A549 (cell line): ENCODE measurements at regions not wholly inside any gene's neighbourhood (a gene's known extent, or its start where the extent isn't known, plus 50 kb on each side); places are given as distances from the start of the nearest gene placed in this dataset.

Experiments
- ATAC-seq, 2 experiments: fragments of 200-7000 bp in 1 of 2; fragments of >200 bp in 1 of 2; cut with Nextera tagmentation in 1 of 2; cut with Tn5 transposase in 1 of 2; 3 replicates each; pipeline versions ENCODE4 v1.8.0 to v1.9.1; 2018 to 2020; ENCODE audit warnings: mild to moderate bottlenecking in 1 of 2, moderate library complexity in 1 of 2
- CTCF ChIA-PET: fragments of 300-600 bp; sonication (Branson Sonifier 250); formaldehyde crosslinking; extraction: SDS; loops from one replicate; lab custom pipeline; 2021; ENCODE audit warnings: antibody characterized with exemption, inconsistent platforms; lab: Yijun Ruan, JAX
- POLR2A ChIA-PET: fragments of 350-600 bp; formaldehyde crosslinking; extraction: SDS; loops from one replicate; lab custom pipeline; 2021; ENCODE audit warnings: antibody characterized with exemption, inconsistent platforms; lab: Yijun Ruan, JAX
- DNase-seq, 2 experiments: peaks; one replicate each; pipeline versions ENCODE4 v3.0.0 to v3.0.0-alpha.2; 2011 to 2016; ENCODE audit warnings: low read depth in 1 of 2, low spot score in 1 of 2
- FAIRE-seq: peaks from 2 replicates; lab custom pipeline; 2011; peaks lifted over from hg19 to GRCh38; lab: Jason Lieb, UNC
- H3K27ac ChIP-seq, 2 experiments: fragments of >200 bp; sonication (Bioruptor Twin); formaldehyde crosslinking; 3 replicates each; pipeline ENCODE4 v1.5.1; 2016 to 2017
- H3K4me1 ChIP-seq: fragments of >200 bp; sonication (Bioruptor Twin); formaldehyde crosslinking; 3 replicates; pipeline ENCODE4 v1.6.1; 2016
- H3K4me2 ChIP-seq: fragments of >200 bp; sonication (Bioruptor Twin); formaldehyde crosslinking; 3 replicates; pipeline ENCODE4 v1.6.1; 2016
- H3K4me3 ChIP-seq: fragments of >200 bp; sonication (Bioruptor Twin); formaldehyde crosslinking; 3 replicates; pipeline ENCODE4 v1.5.1; 2016
- H3K9me3 ChIP-seq: fragments of >200 bp; sonication (Bioruptor Twin); formaldehyde crosslinking; 3 replicates; pipeline ENCODE4 v1.6.1; 2016
- BCL3 ChIP-seq: fragments of >200 bp; sonication (Bioruptor Twin); formaldehyde crosslinking; IDR thresholded peaks from 3 replicates; pipeline ENCODE4 v1.6.1; 2016
- CHD2 ChIP-seq: fragments of 150-350 bp; IDR thresholded peaks from 2 replicates; pipeline ENCODE4 v1.6.1; 2014; ENCODE audit warnings: low read length; ENCODE audit not compliant: partially characterized antibody
- CTCF ChIP-seq: fragments of >200 bp; sonication (Bioruptor Twin); formaldehyde crosslinking; IDR thresholded peaks from 3 replicates; pipeline ENCODE4 v1.5.1; 2016
- E2F6 ChIP-seq: IDR thresholded peaks from 2 replicates; pipeline ENCODE4 v1.6.1; 2012; ENCODE audit warnings: low read depth, borderline replicate concordance
- EP300 ChIP-seq, 2 experiments: fragments of >200 bp; sonication (Bioruptor Twin); formaldehyde crosslinking; IDR thresholded peaks; 2 replicates in 1 of 2; 3 replicates in 1 of 2; pipeline ENCODE4 v1.6.1; 2016 to 2017
- ESRRA ChIP-seq: fragments of 150-350 bp; IDR thresholded peaks from 2 replicates; pipeline ENCODE4 v1.6.1; 2014; ENCODE audit warnings: mild to moderate bottlenecking, low read length, borderline replicate concordance
- GATA3 ChIP-seq: IDR thresholded peaks from 2 replicates; pipeline ENCODE4 v1.6.1; 2012; ENCODE audit warnings: borderline replicate concordance
- HDAC2 ChIP-seq: fragments of 200-600 bp; sonication (generic); IDR thresholded peaks from 2 replicates; pipeline ENCODE4 v1.6.1; 2016
- HES2 ChIP-seq: fragments of >200 bp; sonication (Bioruptor Twin); formaldehyde crosslinking; IDR thresholded peaks from 2 replicates; pipeline ENCODE4 v1.6.1; 2016
- HEYL ChIP-seq: fragments of 250-450 bp; sonication (Bioruptor Pico); IDR thresholded peaks from 2 replicates; pipeline ENCODE4 v1.8.0; 2021; ENCODE audit warnings: mild to moderate bottlenecking, moderate library complexity
- HMGXB4 ChIP-seq: fragments of 250-450 bp; sonication (Bioruptor Pico); IDR thresholded peaks from 2 replicates; pipeline ENCODE4 v1.5.0; 2021; ENCODE audit warnings: mild to moderate bottlenecking, moderate library complexity, borderline replicate concordance
- HOXA7 ChIP-seq: fragments of 250-450 bp; sonication (Bioruptor Pico); IDR thresholded peaks from 2 replicates; pipeline ENCODE4 v1.5.0; 2020; ENCODE audit warnings: mild to moderate bottlenecking, moderate library complexity
- HOXB13 ChIP-seq: fragments of 250-450 bp; sonication (Bioruptor Pico); IDR thresholded peaks from 2 replicates; pipeline ENCODE4 v1.5.0; 2020; ENCODE audit warnings: low read depth, mild to moderate bottlenecking, moderate library complexity
- JUN ChIP-seq, 2 experiments: fragments of >200 bp; sonication (Bioruptor Twin); formaldehyde crosslinking; IDR thresholded peaks; 2 replicates in 1 of 2; 3 replicates in 1 of 2; pipeline ENCODE4 v1.6.1; 2016 to 2017
- KDM1A ChIP-seq: fragments of 200-600 bp; sonication (generic); IDR thresholded peaks from 2 replicates; pipeline ENCODE4 v1.6.1; 2016; ENCODE audit warnings: low read depth, mild to moderate bottlenecking
- MYC ChIP-seq: IDR thresholded peaks from 2 replicates; pipeline ENCODE4 v1.6.1; 2012; ENCODE audit warnings: mild to moderate bottlenecking, inconsistent platforms, low read length, improper control_type of control experiment, borderline replicate concordance
- NFE2L2 ChIP-seq: fragments of 150-350 bp; conservative IDR thresholded peaks from 2 replicates; pipeline ENCODE4 v1.6.1; 2014; ENCODE audit warnings: low read length
- NPAS2 ChIP-seq: fragments of 250-450 bp; sonication (Bioruptor Pico); IDR thresholded peaks from 2 replicates; pipeline ENCODE4 v1.8.0; 2022; ENCODE audit warnings: mild to moderate bottlenecking, moderate library complexity, borderline replicate concordance
- PBX3 ChIP-seq: IDR thresholded peaks from 2 replicates; pipeline ENCODE4 v1.6.1; 2012
- POLR2A ChIP-seq: IDR thresholded peaks from 2 replicates; pipeline ENCODE4 v1.6.1; 2012; ENCODE audit warnings: mild to moderate bottlenecking, low read length
- POLR2AphosphoS2 ChIP-seq: conservative IDR thresholded peaks from 2 replicates; pipeline ENCODE4 v1.6.1; 2012; ENCODE audit warnings: low read length, improper control_type of control experiment, inconsistent platforms
- RARB ChIP-seq: fragments of 250-450 bp; sonication (Bioruptor Pico); IDR thresholded peaks from 2 replicates; pipeline ENCODE4 v1.8.0; 2021; ENCODE audit warnings: mild to moderate bottlenecking, moderate library complexity
- RFX5 ChIP-seq: fragments of 450-650 bp; IDR thresholded peaks from 2 replicates; pipeline ENCODE4 v1.7.1; 2014; ENCODE audit warnings: antibody characterized with exemption, mild to moderate bottlenecking, moderate library complexity
- SMC3 ChIP-seq: fragments of >200 bp; sonication (Bioruptor Twin); formaldehyde crosslinking; IDR thresholded peaks from 3 replicates; pipeline ENCODE4 v1.6.1; 2018; ENCODE audit warnings: inconsistent platforms
- SREBF2 ChIP-seq: fragments of 450-650 bp; IDR thresholded peaks from 2 replicates; pipeline ENCODE4 v1.6.1; 2014; ENCODE audit warnings: mild to moderate bottlenecking, moderate library complexity
- TFCP2L1 ChIP-seq: fragments of 250-450 bp; sonication (Bioruptor Pico); IDR thresholded peaks from 2 replicates; pipeline ENCODE4 v1.5.0; 2021; ENCODE audit warnings: mild to moderate bottlenecking
- TP53 ChIP-seq: fragments of 250-450 bp; sonication (Bioruptor Pico); IDR thresholded peaks from 2 replicates; pipeline ENCODE4 v1.5.0; 2021; ENCODE audit warnings: mild to moderate bottlenecking, moderate library complexity
- ZC3H11A ChIP-seq: fragments of 450-650 bp; IDR thresholded peaks from 2 replicates; pipeline ENCODE4 v1.6.1; 2014; ENCODE audit warnings: antibody characterized with exemption, mild to moderate bottlenecking
- ZFP36 ChIP-seq: fragments of 450-650 bp; IDR thresholded peaks from 2 replicates; pipeline ENCODE4 v1.6.1; 2014; ENCODE audit warnings: borderline replicate concordance; ENCODE audit not compliant: partially characterized antibody
- ZNF302 ChIP-seq: fragments of 250-450 bp; sonication (Bioruptor Pico); IDR thresholded peaks from 2 replicates; pipeline ENCODE4 v1.9.0; 2021; ENCODE audit warnings: inconsistent platforms, mild to moderate bottlenecking, moderate library complexity
- ZSCAN20 ChIP-seq: fragments of 250-450 bp; sonication (Bioruptor Pico); IDR thresholded peaks from 2 replicates; pipeline ENCODE4 v1.8.0; 2022; ENCODE audit warnings: mild to moderate bottlenecking, moderate library complexity
- WGBS: methylation state at CpG from one replicate; pipeline ENCODE4 v1.1.6; 2017; ENCODE audit errors: missing lambda C conversion rate; 5-methylcytosine and 5-hydroxymethylcytosine counted together

GRCh38 chr1:82948386-82948785 lies 1050.5 kb downstream of the TTLL7 start:
- no peak overlapping the region for H3K27ac ChIP-seq
- POLR2A ChIA-PET: no interaction called here
- DNase-seq (no peak), ATAC-seq (no peak), FAIRE-seq (no peak)
- no peaks in the 10 kb centered on the region for H3K9me3 ChIP-seq
- CTCF ChIA-PET: no interaction called here
- no peak overlapping the region for H3K4me3 ChIP-seq
- no peak overlapping the region for H3K4me2 ChIP-seq
- TF ChIP-seq RFX5 (no peak), TFCP2L1 (CRISPR knock-in tag) (no peak), BCL3 (no peak), JUN (IDR thresholded peaks at IDR 0.05) (no peak), PBX3 (no peak), HES2 (no peak), ZSCAN20 (CRISPR knock-in tag) (no peak), NFE2L2 (no peak), POLR2A (no peak), SREBF2 (no peak), ZFP36 (no peak), MYC (no peak), TP53 (CRISPR knock-in tag) (no peak), SMC3 (no peak), ZC3H11A (no peak), CHD2 (no peak), ESRRA (no peak), EP300 (IDR thresholded peaks at IDR 0.05) (no peak), E2F6 (no peak), HDAC2 (no peak)
- no peaks in the 10 kb centered on the region for H3K4me1 ChIP-seq
- 0% methylated on average over 1 of the region's 1 CpG for WGBS

- no peak overlapping the region for H3K4me3 ChIP-seq
- H3K27ac ChIP-seq: no peak overlapping the region
- 26% methylated on average over 2 of the region's 2 CpGs for WGBS
- no peak overlapping the region for H3K4me2 ChIP-seq
- ATAC-seq (no peak), FAIRE-seq (no peak), DNase-seq (no peak)
- no peaks in the 10 kb centered on the region for H3K9me3 ChIP-seq
- H3K4me1 ChIP-seq: no peaks in the 10 kb centered on the region
- CTCF ChIA-PET: no interaction called here
- POLR2A ChIA-PET: no interaction called here
- TF ChIP-seq CTCF (no peak), GATA3 (no peak), NPAS2 (no peak), ZNF302 (no peak), SREBF2 (no peak), HES2 (no peak), POLR2AphosphoS2 (no peak), HEYL (CRISPR knock-in tag) (no peak), HOXA7 (CRISPR knock-in tag) (no peak), RARB (CRISPR knock-in tag) (no peak), ESRRA (no peak), CHD2 (no peak), HMGXB4 (no peak), KDM1A (no peak), E2F6 (no peak), BCL3 (no peak), HOXB13 (CRISPR knock-in tag) (no peak)
Observed at GRCh38 chr1:82947278-82947677, 1051.7 kb downstream of the TTLL7 start.
